ENCODE measurements at regions not wholly inside any gene's neighbourhood (a gene's known extent, or its start where the extent isn't known, plus 50 kb on each side); places are given as distances from the start of the nearest gene placed in this dataset.
"Not testable (repeated sequence)": the region's sequence is repeated elsewhere in the genome, so short reads cannot be mapped to it uniquely, and the experiment has no call there.

DNA sequence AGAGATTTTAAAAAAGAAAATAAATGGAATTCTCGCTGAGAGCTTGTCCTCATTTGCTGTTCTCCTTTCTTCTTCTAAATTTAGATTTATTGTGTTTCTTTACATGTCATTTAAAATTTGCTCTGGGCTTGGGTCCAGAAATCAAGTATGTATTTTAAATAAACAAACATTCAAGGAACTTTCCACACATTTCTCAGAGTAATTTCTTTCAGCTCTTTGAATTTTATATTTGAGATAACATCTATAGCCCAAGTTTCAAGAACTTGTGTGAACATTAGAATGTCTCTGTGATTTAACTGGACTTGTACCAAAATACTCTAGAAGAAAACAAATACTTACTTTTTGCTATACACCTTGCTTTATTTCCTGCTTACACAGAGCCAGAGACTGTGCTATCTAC is 192.3 kb downstream of the TMEM200A start:
- no peak overlapping the region for H3K4me2 ChIP-seq (ENCODE audit: low read length)
- no peaks in the 10 kb centered on the region for H3K79me1 ChIP-seq (ENCODE audit: low read length)

GRCh38 chr6:130559166-130559565 is 193.3 kb downstream of the TMEM200A start:
- Histone ChIP-seq H3K27ac (ENCODE audit: low read depth, low read length) (no peak overlapping the region), H3K4me2 (ENCODE audit: low read length) (no peak overlapping the region), H4K12ac (ENCODE audit: low read depth, low read length) (no peak overlapping the region), H2BK120ac (ENCODE audit: insufficient read depth, low read length, poor library complexity) (no peak overlapping the region), H3K4ac (ENCODE audit: low read depth, low read length) (no peak overlapping the region), H3K36me3 (ENCODE audit: control insufficient read depth in 1 of 2, insufficient read depth in 2 of 2, low read length in 2 of 2) (no peaks in the 10 kb centered on the region), H4K91ac (ENCODE audit: low read depth, low read length) (no peak overlapping the region), H3K79me2 (ENCODE audit: control insufficient read depth, insufficient read depth, low read length, poor library complexity) (no peaks in the 10 kb centered on the region), H3K14ac (ENCODE audit: low read length) (no peak overlapping the region), H3K23ac (ENCODE audit: low read length) (no peak overlapping the region), H3K18ac (ENCODE audit: low read length) (no peak overlapping the region), H2AFZ (ENCODE audit: insufficient read depth, low read length, poor library complexity) (no peak overlapping the region), H3K9me3 (ENCODE audit: insufficient read depth, low read depth, low read length) (no peaks in the 10 kb centered on the region), H2BK5ac (ENCODE audit: low read depth, low read length, poor library complexity) (no peak overlapping the region), H2AK5ac (ENCODE audit: low read length) (no peak overlapping the region), H3K4me3 (ENCODE audit: low read depth, low read length) (no peak overlapping the region), H3K9ac (ENCODE audit: low read length) (no peak overlapping the region), H3K27me3 (ENCODE audit: insufficient read depth, low read length) (no peaks in the 10 kb centered on the region), H3K79me1 (ENCODE audit: low read length) (no peaks in the 10 kb centered on the region), H3K4me1 (ENCODE audit: control insufficient read depth in 1 of 2, insufficient read depth in 2 of 2, low read length in 2 of 2) (no peaks in the 10 kb centered on the region), H4K8ac (ENCODE audit: low read depth, low read length) (no peak overlapping the region), H2BK12ac (ENCODE audit: low read length) (no peak overlapping the region)
- no CpG with 5 or more reads among the region's 1 CpG for WGBS (ENCODE audit: extremely low coverage, insufficient coverage, insufficient read length)
- no peak for DNase-seq

More for the DNA sequence above, 192.3 kb downstream of the TMEM200A start:
- Histone ChIP-seq H3K36me3 (ENCODE audit: control insufficient read depth in 1 of 2, insufficient read depth in 2 of 2, low read length in 2 of 2) (no peaks in the 10 kb centered on the region), H2AFZ (ENCODE audit: insufficient read depth, low read length, poor library complexity) (no peak overlapping the region), H3K27ac (ENCODE audit: low read depth, low read length) (no peak overlapping the region), H3K4ac (ENCODE audit: low read depth, low read length) (no peak overlapping the region), H3K4me1 (ENCODE audit: control insufficient read depth in 1 of 2, insufficient read depth in 2 of 2, low read length in 2 of 2) (no peaks in the 10 kb centered on the region), H2BK120ac (ENCODE audit: insufficient read depth, low read length, poor library complexity) (no peak overlapping the region), H3K79me2 (ENCODE audit: control insufficient read depth, insufficient read depth, low read length, poor library complexity) (no peaks in the 10 kb centered on the region), H2BK12ac (ENCODE audit: low read length) (no peak overlapping the region), H3K14ac (ENCODE audit: low read length) (no peak overlapping the region), H3K4me3 (ENCODE audit: low read depth, low read length) (no peak overlapping the region), H4K91ac (ENCODE audit: low read depth, low read length) (no peak overlapping the region), H3K9ac (ENCODE audit: low read length) (no peak overlapping the region), H3K27me3 (ENCODE audit: insufficient read depth, low read length) (no peaks in the 10 kb centered on the region), H3K9me3 (ENCODE audit: insufficient read depth, low read depth, low read length) (no peaks in the 10 kb centered on the region), H2AK5ac (ENCODE audit: low read length) (no peak overlapping the region), H4K8ac (ENCODE audit: low read depth, low read length) (no peak overlapping the region), H4K12ac (ENCODE audit: low read depth, low read length) (no peak overlapping the region), H3K18ac (ENCODE audit: low read length) (no peak overlapping the region), H3K23ac (ENCODE audit: low read length) (no peak overlapping the region), H2BK5ac (ENCODE audit: low read depth, low read length, poor library complexity) (no peak overlapping the region)
- no CpG with 5 or more reads among the region's 1 CpG for WGBS (ENCODE audit: extremely low coverage, insufficient coverage, insufficient read length)
- DNase-seq = no peak

- H2BK12ac ChIP-seq (ENCODE audit: low read length) = no peak overlapping the region
- H3K9ac ChIP-seq (ENCODE audit: low read length) = no peak overlapping the region
Observed at GRCh38 chr6:130560231-130560630, 194.4 kb downstream of the TMEM200A start.

GRCh38 chr6:130561159-130561558 is 195.3 kb downstream of the TMEM200A start:
- not testable (repeated sequence) for DNase-seq; H3K79me1 ChIP-seq (ENCODE audit: low read length); H3K14ac ChIP-seq (ENCODE audit: low read length); H2BK120ac ChIP-seq (ENCODE audit: insufficient read depth, low read length, poor library complexity); H3K9ac ChIP-seq (ENCODE audit: low read length); H4K12ac ChIP-seq (ENCODE audit: low read depth, low read length); H3K4me1 ChIP-seq (ENCODE audit: control insufficient read depth in 1 of 2, insufficient read depth in 2 of 2, low read length in 2 of 2); H2AK5ac ChIP-seq (ENCODE audit: low read length); H3K79me2 ChIP-seq (ENCODE audit: control insufficient read depth, insufficient read depth, low read length, poor library complexity); H3K4ac ChIP-seq (ENCODE audit: low read depth, low read length); H4K91ac ChIP-seq (ENCODE audit: low read depth, low read length); H3K27me3 ChIP-seq (ENCODE audit: insufficient read depth, low read length); H2AFZ ChIP-seq (ENCODE audit: insufficient read depth, low read length, poor library complexity); H3K4me2 ChIP-seq (ENCODE audit: low read length); H4K8ac ChIP-seq (ENCODE audit: low read depth, low read length); H3K4me3 ChIP-seq (ENCODE audit: low read depth, low read length); H2BK5ac ChIP-seq (ENCODE audit: low read depth, low read length, poor library complexity); H3K9me3 ChIP-seq (ENCODE audit: insufficient read depth, low read depth, low read length); H3K27ac ChIP-seq (ENCODE audit: low read depth, low read length); H3K23ac ChIP-seq (ENCODE audit: low read length); H3K36me3 ChIP-seq (ENCODE audit: control insufficient read depth in 1 of 2, insufficient read depth in 2 of 2, low read length in 2 of 2); H2BK12ac ChIP-seq (ENCODE audit: low read length); H3K18ac ChIP-seq (ENCODE audit: low read length)
- no CpG with 5 or more reads among the region's 2 CpGs for WGBS (ENCODE audit: extremely low coverage, insufficient coverage, insufficient read length)

More at GRCh38 chr6:130560231-130560630, 194.4 kb downstream of the TMEM200A start:
- DNase-seq = no peak
- no peak overlapping the region for H3K4me2 ChIP-seq (ENCODE audit: low read length)
- no peak overlapping the region for H3K4ac ChIP-seq (ENCODE audit: low read depth, low read length)
- no peaks in the 10 kb centered on the region for H3K9me3 ChIP-seq (ENCODE audit: insufficient read depth, low read depth, low read length)
- no peak overlapping the region for H2BK5ac ChIP-seq (ENCODE audit: low read depth, low read length, poor library complexity)
- H3K18ac ChIP-seq (ENCODE audit: low read length) = no peak overlapping the region
- no peaks in the 10 kb centered on the region for H3K27me3 ChIP-seq (ENCODE audit: insufficient read depth, low read length)
- H3K4me3 ChIP-seq (ENCODE audit: low read depth, low read length) = no peak overlapping the region
- no peak overlapping the region for H3K23ac ChIP-seq (ENCODE audit: low read length)
- H3K36me3 ChIP-seq (ENCODE audit: control insufficient read depth in 1 of 2, insufficient read depth in 2 of 2, low read length in 2 of 2) = no peaks in the 10 kb centered on the region
- no peaks in the 10 kb centered on the region for H3K79me2 ChIP-seq (ENCODE audit: control insufficient read depth, insufficient read depth, low read length, poor library complexity)
- H3K27ac ChIP-seq (ENCODE audit: low read depth, low read length) = no peak overlapping the region
- H2AK5ac ChIP-seq (ENCODE audit: low read length) = no peak overlapping the region
- H4K12ac ChIP-seq (ENCODE audit: low read depth, low read length) = no peak overlapping the region
- H2BK120ac ChIP-seq (ENCODE audit: insufficient read depth, low read length, poor library complexity) = no peak overlapping the region
- no peak overlapping the region for H2AFZ ChIP-seq (ENCODE audit: insufficient read depth, low read length, poor library complexity)
- no peak overlapping the region for H4K8ac ChIP-seq (ENCODE audit: low read depth, low read length)
- H3K4me1 ChIP-seq (ENCODE audit: control insufficient read depth in 1 of 2, insufficient read depth in 2 of 2, low read length in 2 of 2) = no peaks in the 10 kb centered on the region
- H3K79me1 ChIP-seq (ENCODE audit: low read length) = no peaks in the 10 kb centered on the region
- H4K91ac ChIP-seq (ENCODE audit: low read depth, low read length) = no peak overlapping the region
- no peak overlapping the region for H3K14ac ChIP-seq (ENCODE audit: low read length)
- no CpG with 5 or more reads among the region's 2 CpGs for WGBS (ENCODE audit: extremely low coverage, insufficient coverage, insufficient read length)

Data from trophoblast cell (in vitro differentiated cells and primary cell).